B cell (primary cell): ENCODE measurements at regions not wholly inside any gene's neighbourhood (a gene's known extent, or its start where the extent isn't known, plus 50 kb on each side); places are given as distances from the start of the nearest gene placed in this dataset.

ENCODE experiments used
- CTCF ChIP-seq: fragments of 200-600 bp; IDR thresholded peaks from one replicate; pipeline ENCODE4 v1.8.0; 2022; ENCODE audit warnings: antibody characterized with exemption, mild to moderate bottlenecking
- EZH2 ChIP-seq: IDR thresholded peaks from 2 replicates; pipeline ENCODE4 v1.6.1; 2012; ENCODE audit warnings: borderline replicate concordance, low read depth, mild to moderate bottlenecking, moderate library complexity, low read length; ENCODE audit not compliant: insufficient read depth, poor library complexity, severe bottlenecking

GRCh38 chr6:167501831-167502385 lies 177.0 kb downstream of the TTLL2 start:
- TF ChIP-seq CTCF, result no peak
- TF ChIP-seq EZH2, result no peak
